Karpas-422 (cell line): ENCODE measurements at regions not wholly inside any gene's neighbourhood (a gene's known extent, or its start where the extent isn't known, plus 50 kb on each side); places are given as distances from the start of the nearest gene placed in this dataset.

Experiments
- DNase-seq: peaks from one replicate; pipeline ENCODE4 v3.0.0-alpha.2; 2015
- H2AFZ ChIP-seq: fragments of 200-600 bp; sonication (generic); 2 replicates; pipeline ENCODE4 v1.6.1; 2014; ENCODE audit warnings: antibody characterized with exemption, low read length, mixed read lengths
- H3K27ac ChIP-seq: fragments of 200-600 bp; sonication (generic); 2 replicates; pipeline ENCODE4 v1.5.1; 2014; ENCODE audit warnings: mild to moderate bottlenecking, low read length, moderate library complexity
- H3K27me3 ChIP-seq: fragments of 200-600 bp; sonication (generic); 2 replicates; pipeline ENCODE4 v1.6.1; 2014; ENCODE audit warnings: low read length, mixed read lengths
- H3K36me3 ChIP-seq: fragments of 200-600 bp; sonication (generic); 2 replicates; pipeline ENCODE4 v1.6.1; 2014; ENCODE audit warnings: low read length, mixed read lengths; ENCODE audit not compliant: insufficient read depth
- H3K4me1 ChIP-seq: fragments of 200-600 bp; sonication (generic); 2 replicates; pipeline ENCODE4 v1.6.1; 2014; ENCODE audit warnings: mild to moderate bottlenecking, low read length, mixed read lengths
- H3K4me2 ChIP-seq: fragments of 200-600 bp; sonication (generic); 2 replicates; pipeline ENCODE4 v1.6.1; 2014; ENCODE audit warnings: low read length, low read depth, mild to moderate bottlenecking; ENCODE audit not compliant: poor library complexity, severe bottlenecking
- H3K4me3 ChIP-seq: fragments of 200-600 bp; sonication (generic); 2 replicates; pipeline ENCODE4 v1.5.1; 2014; ENCODE audit warnings: mild to moderate bottlenecking, antibody characterized with exemption, low read length, mixed read lengths
- H3K79me2 ChIP-seq: fragments of 200-600 bp; sonication (generic); 2 replicates; pipeline ENCODE4 v1.6.1; 2014; ENCODE audit warnings: mild to moderate bottlenecking, low read length, mixed read lengths
- H3K9ac ChIP-seq: fragments of 200-600 bp; sonication (generic); 2 replicates; pipeline ENCODE4 v1.6.0; 2014; ENCODE audit warnings: low read length
- H3K9me2 ChIP-seq: fragments of 200-600 bp; sonication (generic), shearing (Covaris generic); replicated peaks from 2 replicates; pipeline ENCODE4 v1.6.0; 2014; ENCODE audit warnings: mild to moderate bottlenecking, low read length, moderate library complexity; ENCODE audit not compliant: insufficient read depth
- H3K9me3 ChIP-seq: fragments of 300-700, 200-600 bp; sonication (generic); 2 replicates; pipeline ENCODE4 v1.6.1; 2014; ENCODE audit warnings: low read length, mixed read lengths
- H4K20me1 ChIP-seq: fragments of 200-600 bp; sonication (generic); 2 replicates; pipeline ENCODE4 v1.6.1; 2014; ENCODE audit warnings: mild to moderate bottlenecking, antibody characterized with exemption, low read length, low read depth; ENCODE audit not compliant: insufficient read depth

DNA sequence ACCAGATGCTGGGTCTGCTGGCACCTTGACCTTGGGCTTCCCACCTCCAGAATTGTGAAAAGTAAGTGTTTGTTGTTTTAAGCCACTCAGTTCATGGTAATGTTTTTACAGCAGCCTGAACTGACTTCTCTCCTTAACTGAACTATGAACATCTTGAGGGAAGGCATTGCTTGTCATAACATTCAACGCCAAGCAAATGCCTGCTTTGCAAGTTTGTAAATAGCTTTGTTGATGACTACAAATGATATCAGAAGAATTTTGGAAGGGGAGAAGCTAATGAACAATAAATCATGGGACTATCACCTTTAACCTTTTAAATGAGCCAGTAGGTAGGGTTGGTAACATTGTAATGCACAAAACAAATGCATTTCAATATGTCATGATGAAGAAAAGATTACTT, 402.4 kb upstream of the ADARB2 start:
- DNase-seq, result no peak
- Histone ChIP-seq H3K36me3 (no peaks in the 10 kb centered on the region), H3K4me3 (no peak overlapping the region), H3K4me1 (no peaks in the 10 kb centered on the region), H3K79me2 (no peaks in the 10 kb centered on the region), H3K9ac (no peak overlapping the region), H4K20me1 (no peaks in the 10 kb centered on the region), H3K4me2 (no peak overlapping the region), H3K27me3 (no peaks in the 10 kb centered on the region), H3K9me2 (no peaks in the 10 kb centered on the region), H2AFZ (no peak overlapping the region), H3K9me3 (no peaks in the 10 kb centered on the region), H3K27ac (no peak overlapping the region)

DNA sequence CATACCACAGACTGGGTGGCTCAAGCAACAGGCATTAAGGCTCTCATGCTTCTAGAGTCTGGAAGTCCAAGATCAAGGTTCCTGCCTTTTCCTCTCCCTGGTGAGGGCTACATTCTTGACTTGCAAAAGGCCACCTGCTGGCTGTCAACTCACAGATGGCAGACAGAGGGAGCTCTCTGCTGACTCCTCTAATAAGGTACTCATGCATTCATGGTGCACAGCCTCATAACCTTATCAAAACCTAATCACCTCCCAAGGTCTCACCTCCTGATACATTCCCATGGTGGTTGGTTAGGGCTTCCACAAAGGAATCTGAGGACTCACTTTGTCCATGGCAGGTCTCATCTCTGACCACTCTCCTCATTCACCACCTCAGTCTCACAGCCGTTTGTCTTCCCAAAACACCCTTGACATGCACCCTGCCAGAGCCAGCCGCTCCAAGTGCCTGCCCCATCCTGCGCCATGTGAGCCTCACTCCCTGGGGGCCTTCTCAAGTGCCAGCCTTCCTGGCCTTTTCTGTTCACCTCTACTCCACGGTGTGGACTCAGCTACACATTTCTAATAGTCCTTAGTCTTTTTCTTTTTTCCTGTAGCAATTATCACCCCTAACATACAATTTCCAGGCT, 400.3 kb upstream of the ADARB2 start:
- H3K27ac ChIP-seq, result no peak overlapping the region
- H2AFZ ChIP-seq, result no peak overlapping the region
- peak; percentile 74 for DNase-seq

DNA sequence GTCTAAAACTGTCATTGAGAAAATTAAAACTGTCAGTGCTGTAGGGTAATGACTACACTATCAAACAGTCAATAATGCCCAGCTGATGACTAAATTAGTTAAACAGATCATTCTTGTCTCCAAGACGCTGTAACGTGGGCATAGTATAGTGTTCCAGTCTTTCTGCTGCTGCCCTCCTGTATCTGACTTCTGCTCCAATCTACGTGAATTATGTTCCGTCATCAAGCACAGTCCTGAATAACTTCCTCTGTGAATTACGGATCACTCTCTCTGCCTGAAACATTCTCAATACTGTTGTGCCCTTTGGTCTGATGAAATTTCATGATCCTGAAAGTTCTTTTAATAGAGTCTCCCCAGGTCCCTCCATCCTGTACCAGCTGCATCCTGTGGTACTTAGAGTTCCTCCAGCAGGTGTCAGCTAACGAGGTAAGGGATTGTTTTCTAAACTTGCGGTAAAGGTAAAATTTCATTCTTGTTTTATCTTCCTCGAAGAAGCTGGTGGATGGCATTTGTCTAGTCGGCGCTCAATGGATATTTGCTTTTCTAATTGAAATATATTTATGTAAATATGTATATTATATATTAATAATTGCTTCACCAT, 393.5 kb upstream of the ADARB2 start:
- no peaks in the 10 kb centered on the region for H3K9me2 ChIP-seq
- no peaks in the 10 kb centered on the region for H4K20me1 ChIP-seq
- H3K9ac ChIP-seq, result no peak overlapping the region
- no peak for DNase-seq
- H3K9me3 ChIP-seq, result no peaks in the 10 kb centered on the region
- H3K79me2 ChIP-seq, result no peaks in the 10 kb centered on the region
- no peaks in the 10 kb centered on the region for H3K4me1 ChIP-seq
- H3K4me2 ChIP-seq, result no peak overlapping the region
- no peaks in the 10 kb centered on the region for H3K36me3 ChIP-seq
- no peaks in the 10 kb centered on the region for H3K27me3 ChIP-seq
- no peak overlapping the region for H3K4me3 ChIP-seq
- H3K27ac ChIP-seq, result no peak overlapping the region
- no peak overlapping the region for H2AFZ ChIP-seq

More for the DNA sequence above, 400.3 kb upstream of the ADARB2 start:
- no peak overlapping the region for H3K4me3 ChIP-seq
- no peaks in the 10 kb centered on the region for H3K27me3 ChIP-seq
- H3K9me3 ChIP-seq, result no peaks in the 10 kb centered on the region
- no peak overlapping the region for H3K9ac ChIP-seq
- H4K20me1 ChIP-seq, result no peaks in the 10 kb centered on the region
- H3K4me1 ChIP-seq, result no peaks in the 10 kb centered on the region
- no peaks in the 10 kb centered on the region for H3K36me3 ChIP-seq
- H3K4me2 ChIP-seq, result no peak overlapping the region
- H3K79me2 ChIP-seq, result no peaks in the 10 kb centered on the region
- H3K9me2 ChIP-seq, result no peaks in the 10 kb centered on the region

DNA sequence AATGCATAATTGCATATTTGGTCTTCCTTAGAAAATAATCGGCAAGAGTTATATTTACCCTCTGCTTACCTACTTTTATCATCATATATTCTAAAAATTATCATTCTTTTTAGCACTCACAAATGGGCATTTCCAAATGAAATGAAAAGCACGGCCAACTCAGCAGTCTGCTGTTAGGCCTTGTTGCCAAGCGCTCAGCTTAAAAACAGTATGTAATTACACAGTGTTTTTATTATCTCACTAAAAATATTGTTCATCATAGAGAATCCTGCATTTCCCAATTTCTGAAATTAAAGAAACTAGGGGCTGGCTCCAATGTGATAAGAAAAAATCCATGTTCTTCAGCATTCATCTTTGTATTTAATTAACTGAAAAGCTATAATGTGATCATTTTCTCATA, 391.7 kb upstream of the ADARB2 start:
- Histone ChIP-seq H3K4me1 (no peaks in the 10 kb centered on the region), H2AFZ (no peak overlapping the region), H3K9ac (no peak overlapping the region), H3K27me3 (no peaks in the 10 kb centered on the region), H3K4me3 (no peak overlapping the region), H4K20me1 (no peaks in the 10 kb centered on the region), H3K9me3 (no peaks in the 10 kb centered on the region), H3K4me2 (no peak overlapping the region), H3K9me2 (no peaks in the 10 kb centered on the region), H3K79me2 (no peaks in the 10 kb centered on the region), H3K36me3 (no peaks in the 10 kb centered on the region), H3K27ac (no peak overlapping the region)
- DNase-seq, result no peak

DNA sequence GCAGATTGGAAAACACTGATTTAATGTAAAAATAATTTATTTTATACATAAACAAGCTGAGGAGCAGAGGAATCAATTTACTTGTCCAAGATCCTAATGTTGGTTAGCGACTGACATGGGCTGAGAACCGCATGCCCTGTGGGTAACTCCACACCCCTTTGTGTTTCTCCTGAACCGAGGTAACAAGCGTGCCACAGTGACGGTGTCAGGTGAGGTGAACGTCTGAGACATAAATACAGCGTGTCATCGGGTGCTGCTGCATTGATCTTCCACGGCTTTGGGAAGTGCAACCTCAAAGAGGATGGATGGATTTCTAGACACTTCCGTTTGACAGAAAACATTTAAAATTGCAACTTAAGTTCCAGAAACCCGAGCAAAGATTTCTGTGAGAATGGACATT, 386.8 kb upstream of the ADARB2 start:
- Histone ChIP-seq H3K79me2 (no peaks in the 10 kb centered on the region), H2AFZ (no peak overlapping the region), H4K20me1 (no peaks in the 10 kb centered on the region), H3K4me2 (no peak overlapping the region), H3K4me3 (no peak overlapping the region), H3K4me1 (no peaks in the 10 kb centered on the region), H3K9me3 (no peaks in the 10 kb centered on the region), H3K9ac (no peak overlapping the region), H3K27me3 (no peaks in the 10 kb centered on the region), H3K36me3 (no peaks in the 10 kb centered on the region), H3K9me2 (no peaks in the 10 kb centered on the region), H3K27ac (no peak overlapping the region)
- DNase-seq, result no peak

DNA sequence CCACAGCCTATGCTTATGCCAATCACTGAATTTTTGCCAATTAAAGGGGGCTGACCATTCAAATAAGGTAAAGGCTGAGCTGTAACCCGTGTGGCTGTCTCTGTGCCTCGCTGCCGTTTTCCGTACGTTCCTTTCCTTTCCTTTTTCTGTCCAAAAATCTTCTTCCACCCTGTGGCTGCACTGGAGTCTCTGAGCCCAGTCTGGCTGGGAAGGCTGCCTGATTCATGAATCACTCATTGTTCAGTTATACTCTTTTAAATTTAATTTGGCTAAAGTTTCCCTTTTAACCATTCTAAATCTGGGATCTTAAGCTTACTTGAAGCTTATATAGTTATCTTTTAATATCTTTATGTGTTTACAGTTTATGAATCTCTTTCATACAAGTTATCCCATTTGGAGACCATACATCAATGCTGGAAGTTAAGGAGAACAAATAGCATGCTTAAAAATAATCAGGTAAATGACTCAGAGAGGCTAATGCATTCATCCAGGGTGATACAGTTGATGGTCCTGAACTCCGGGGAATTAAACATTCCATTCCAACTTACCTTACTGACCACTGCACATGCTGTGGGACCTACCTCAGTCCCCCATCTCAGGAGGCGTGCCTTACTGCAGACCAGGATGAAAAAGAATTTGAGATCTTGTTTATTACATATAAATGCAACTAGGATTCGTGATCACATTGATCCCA, 385.3 kb upstream of the ADARB2 start:
- Histone ChIP-seq H3K9me2 (no peaks in the 10 kb centered on the region), H3K79me2 (no peaks in the 10 kb centered on the region), H4K20me1 (no peaks in the 10 kb centered on the region), H3K9me3 (no peaks in the 10 kb centered on the region), H3K9ac (no peak overlapping the region), H3K4me1 (no peaks in the 10 kb centered on the region), H3K27me3 (no peaks in the 10 kb centered on the region), H3K4me2 (no peak overlapping the region), H3K4me3 (no peak overlapping the region), H3K27ac (no peak overlapping the region), H2AFZ (no peak overlapping the region), H3K36me3 (no peaks in the 10 kb centered on the region)
- DNase-seq, result no peak

DNA sequence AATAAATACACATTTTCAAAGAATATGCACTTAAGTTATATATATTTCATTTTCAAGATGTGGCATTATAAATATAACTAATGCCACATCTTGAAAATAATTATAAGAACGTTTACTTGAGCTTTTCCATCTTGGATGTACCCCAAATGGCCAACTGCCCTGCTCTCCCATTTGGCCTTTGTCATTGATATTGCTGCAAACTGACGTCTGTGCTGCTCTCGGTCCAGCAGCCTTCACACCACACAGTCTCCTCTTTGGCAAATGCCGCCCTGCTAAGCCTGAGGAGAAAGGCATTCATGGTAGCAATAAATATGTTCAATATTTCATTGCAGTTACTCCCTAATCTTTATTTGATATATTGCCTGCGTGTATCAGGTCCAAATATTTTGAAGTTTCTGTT, 384.6 kb upstream of the ADARB2 start:
- no peaks in the 10 kb centered on the region for H4K20me1 ChIP-seq
- no peak overlapping the region for H3K27ac ChIP-seq
- no peaks in the 10 kb centered on the region for H3K9me2 ChIP-seq
- no peak overlapping the region for H2AFZ ChIP-seq
- H3K9me3 ChIP-seq, result no peaks in the 10 kb centered on the region
- H3K9ac ChIP-seq, result no peak overlapping the region
- H3K4me2 ChIP-seq, result no peak overlapping the region
- DNase-seq, result no peak
- H3K36me3 ChIP-seq, result no peaks in the 10 kb centered on the region
- H3K4me3 ChIP-seq, result no peak overlapping the region
- no peaks in the 10 kb centered on the region for H3K27me3 ChIP-seq
- H3K4me1 ChIP-seq, result no peaks in the 10 kb centered on the region
- H3K79me2 ChIP-seq, result no peaks in the 10 kb centered on the region

DNA sequence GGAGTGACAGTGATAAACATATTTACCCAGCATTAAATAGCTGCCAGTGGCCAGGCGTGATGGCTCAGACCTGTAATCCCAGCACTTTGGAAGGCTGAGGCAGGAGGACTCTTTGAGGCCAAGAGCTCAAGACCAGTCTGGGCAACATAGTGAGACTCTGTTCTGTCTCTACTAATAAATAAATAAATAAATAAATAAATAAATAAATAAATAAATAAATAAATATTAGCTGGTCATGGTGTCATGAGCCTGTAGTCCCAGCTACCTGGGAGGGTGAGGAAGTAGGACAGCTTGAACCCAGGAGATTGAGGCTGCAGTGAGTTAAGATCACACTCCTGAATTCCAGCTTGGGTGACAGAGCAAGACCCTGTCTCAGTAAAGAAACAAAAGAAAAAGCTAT, 384.0 kb upstream of the ADARB2 start:
- DNase-seq, result no peak
- Histone ChIP-seq H3K27me3 (no peaks in the 10 kb centered on the region), H2AFZ (no peak overlapping the region), H3K9me3 (no peaks in the 10 kb centered on the region), H4K20me1 (no peaks in the 10 kb centered on the region), H3K4me3 (no peak overlapping the region), H3K4me1 (no peaks in the 10 kb centered on the region), H3K79me2 (no peaks in the 10 kb centered on the region), H3K36me3 (no peaks in the 10 kb centered on the region), H3K9ac (no peak overlapping the region), H3K4me2 (no peak overlapping the region), H3K9me2 (no peaks in the 10 kb centered on the region), H3K27ac (no peak overlapping the region)
